CD4-positive, alpha-beta T cell treated with Interleukin-17A for 4 hours (primary cell): ENCODE measurements at regions not wholly inside any gene's neighbourhood (a gene's known extent, or its start where the extent isn't known, plus 50 kb on each side); places are given as distances from the start of the nearest gene placed in this dataset.

Experiments used
- DNase-seq: peaks from one replicate; pipeline ENCODE4 v3.0.0-alpha.2; 2020; ENCODE audit warnings: mixed read lengths

DNA sequence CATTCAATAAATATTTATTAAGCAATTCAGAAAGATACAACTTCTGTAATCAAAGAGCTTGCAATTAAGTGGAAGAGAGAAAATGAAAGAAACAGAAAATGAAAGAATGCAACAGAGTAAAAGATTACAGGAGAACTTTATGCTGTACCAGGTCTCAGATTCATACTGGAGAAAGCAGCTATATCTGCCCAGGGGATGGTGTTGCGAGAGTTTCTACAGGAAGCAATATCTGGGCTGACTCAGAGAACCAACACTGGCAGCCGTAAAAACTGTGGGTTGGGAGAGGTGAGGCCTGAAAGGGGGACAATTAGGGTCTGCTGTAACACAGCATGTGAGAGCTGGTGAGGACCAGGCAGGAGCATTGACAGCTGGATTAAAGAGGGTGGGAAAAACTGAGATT lies 256.7 kb upstream of the TCF21 start:
- DNase-seq: no peak

DNA sequence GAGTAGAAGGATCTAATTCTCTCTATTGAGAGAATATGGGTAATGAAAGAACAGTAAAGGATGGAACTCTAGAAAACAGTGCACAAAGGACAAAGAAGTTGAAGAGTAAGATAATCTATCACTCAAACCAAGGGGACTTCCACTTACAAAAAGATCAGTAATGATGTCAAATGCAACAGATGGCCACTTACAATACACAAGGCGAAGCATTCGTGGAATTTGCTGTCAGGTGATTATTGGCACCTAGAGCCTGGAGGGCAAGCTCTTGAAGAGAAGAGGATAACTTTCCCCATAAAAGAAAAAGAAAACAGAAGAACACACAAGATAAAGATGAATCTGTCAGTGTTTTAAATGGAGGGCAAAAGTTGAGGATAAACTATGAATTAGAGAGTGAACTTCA lies 256.0 kb upstream of the TCF21 start:
- DNase-seq: no peak

DNA sequence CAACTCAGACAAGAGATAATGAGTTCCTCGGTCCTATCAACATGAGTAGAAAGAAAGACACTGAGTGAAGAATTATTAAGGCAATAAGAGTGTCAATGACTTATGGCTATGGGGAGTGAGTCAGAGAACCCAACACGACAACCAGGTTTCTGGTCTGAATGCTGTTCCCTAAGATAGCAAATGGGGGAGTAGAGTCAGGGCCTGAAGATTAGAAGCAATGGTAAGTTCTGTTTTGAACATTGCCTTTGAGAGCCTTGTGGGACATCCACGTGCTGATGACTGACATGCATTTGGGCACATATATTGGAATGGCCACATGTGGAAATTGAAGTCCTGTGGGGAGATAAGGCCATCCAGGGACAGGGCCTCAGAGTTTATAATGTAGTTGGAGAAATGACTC lies 254.4 kb upstream of the TCF21 start:
- no peak for DNase-seq

DNA sequence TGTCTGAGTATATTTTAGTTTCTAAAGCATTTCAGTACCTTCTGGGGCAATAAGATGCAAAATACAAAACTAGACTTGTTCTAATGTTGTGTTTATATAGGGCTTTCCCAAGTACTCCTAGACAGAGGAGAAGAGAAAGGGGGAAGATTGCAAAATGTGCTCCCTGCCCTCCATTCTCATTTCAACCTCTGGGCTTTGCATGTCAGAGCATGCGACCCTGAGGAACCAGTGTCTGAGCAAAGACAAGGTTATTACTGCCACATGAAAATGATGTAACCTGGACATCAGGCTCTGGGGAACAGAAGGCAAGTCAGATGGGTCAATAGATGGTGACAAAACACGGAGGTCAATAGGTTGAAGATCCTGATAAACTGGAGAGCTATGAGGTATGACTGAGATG lies 253.5 kb upstream of the TCF21 start:
- no peak for DNase-seq

DNA sequence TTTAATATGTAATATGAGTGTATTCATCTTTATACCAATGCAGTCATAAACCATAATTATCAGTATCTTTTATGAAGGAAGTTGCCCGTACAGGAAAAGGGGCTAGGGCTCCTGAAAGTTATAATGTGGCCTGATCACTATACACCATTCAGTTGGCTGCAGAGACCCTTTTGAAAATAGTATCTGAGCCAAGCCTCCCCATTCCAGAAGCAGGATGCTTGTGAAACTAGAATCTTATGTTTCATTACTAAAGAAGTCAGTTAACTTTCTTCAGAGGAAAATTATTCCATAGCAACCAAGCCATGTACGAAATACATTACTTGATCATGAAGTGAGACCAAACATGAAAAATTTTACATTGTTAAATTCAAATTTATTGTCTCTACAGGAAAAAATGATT lies 251.5 kb upstream of the TCF21 start:
- no peak for DNase-seq

DNA sequence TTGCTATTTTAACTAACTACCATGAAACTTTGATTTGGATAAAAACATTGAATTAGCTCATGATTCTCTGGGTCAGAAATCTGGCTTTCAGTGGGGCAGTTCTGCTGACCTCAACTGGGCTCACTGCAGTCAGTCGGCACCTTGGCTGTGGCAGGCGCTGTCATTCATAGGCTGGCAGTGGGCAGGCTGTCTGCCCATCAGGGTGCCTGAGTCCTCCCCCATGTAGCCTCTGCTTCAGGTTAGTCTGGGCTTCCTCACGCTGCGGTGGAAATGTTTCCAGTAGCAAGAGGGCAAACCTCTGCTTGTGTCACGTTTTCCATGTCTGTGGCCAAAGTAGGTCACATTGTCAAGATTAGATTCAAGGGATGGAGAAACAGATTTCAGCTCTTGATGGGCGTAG lies 251.0 kb upstream of the TCF21 start:
- no peak for DNase-seq

DNA sequence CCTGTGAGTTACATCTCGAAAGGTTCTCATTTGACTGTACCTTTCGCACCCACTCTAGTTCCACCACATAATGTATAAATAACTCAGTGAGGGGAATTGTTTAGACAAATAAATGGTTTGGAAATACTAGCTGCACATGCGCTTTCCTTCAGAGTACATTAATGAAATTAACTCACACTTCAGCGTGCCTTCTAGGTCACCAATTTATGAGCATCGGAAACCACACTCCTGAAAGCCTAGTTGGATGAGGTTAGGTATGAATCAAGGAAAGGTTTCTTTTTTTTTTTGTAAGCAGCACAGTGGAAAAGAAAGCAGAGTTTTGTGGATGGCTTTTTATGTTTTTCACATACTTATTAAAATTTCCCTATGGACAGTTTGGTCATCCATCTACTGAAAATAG lies 247.8 kb upstream of the TCF21 start:
- no peak for DNase-seq

DNA sequence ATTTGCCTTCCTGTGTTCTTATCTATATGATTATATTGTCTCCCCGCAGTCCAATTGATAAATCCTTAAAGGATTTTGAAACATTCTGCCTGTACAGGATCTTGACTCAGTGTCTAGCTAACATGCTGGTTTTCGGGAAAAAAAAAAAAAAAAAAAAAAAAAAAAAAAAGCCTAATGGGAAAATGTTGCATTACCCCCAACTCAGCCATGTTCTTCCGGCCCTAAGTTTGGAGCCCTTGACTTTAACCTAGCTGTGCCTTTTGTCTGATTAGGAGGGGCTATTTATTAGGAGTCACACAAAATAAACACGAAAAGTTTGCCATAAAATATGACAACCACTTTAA lies 244.4 kb upstream of the TCF21 start:
- no peak for DNase-seq

DNA sequence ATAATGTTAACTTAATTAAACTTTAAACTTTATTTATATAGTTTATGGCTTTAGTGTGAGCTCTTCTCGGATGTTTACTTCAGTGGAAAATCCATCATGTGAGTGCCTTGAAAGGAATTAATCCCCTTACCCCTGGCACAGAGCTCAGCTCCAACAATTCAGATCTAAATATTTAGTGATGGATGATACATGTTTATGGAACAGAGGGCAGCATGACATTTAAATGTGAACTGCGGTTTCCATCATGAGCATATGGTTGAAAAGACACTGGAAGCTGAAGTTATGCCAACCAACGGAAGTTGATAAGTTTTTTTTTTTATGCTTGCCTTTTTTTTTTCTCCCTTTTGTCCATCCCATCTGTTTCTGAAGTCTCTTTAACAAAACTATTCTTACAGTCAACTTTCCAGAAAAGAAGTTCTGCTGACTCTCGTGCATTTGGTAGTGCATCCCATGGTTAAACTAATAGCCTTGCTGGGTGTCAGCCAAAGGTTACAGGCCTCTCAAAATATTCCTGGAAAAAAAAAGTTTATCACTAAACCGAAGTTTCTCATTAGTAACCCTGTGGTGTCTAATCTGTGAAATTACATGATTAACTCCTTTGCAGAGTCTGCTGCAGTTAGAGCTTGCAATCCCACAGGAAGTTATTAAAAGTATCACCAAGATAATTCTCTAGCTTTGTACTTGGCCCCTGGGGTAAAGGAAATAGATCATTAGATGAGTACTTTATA lies 243.9 kb upstream of the TCF21 start:
- no peak for DNase-seq

DNA sequence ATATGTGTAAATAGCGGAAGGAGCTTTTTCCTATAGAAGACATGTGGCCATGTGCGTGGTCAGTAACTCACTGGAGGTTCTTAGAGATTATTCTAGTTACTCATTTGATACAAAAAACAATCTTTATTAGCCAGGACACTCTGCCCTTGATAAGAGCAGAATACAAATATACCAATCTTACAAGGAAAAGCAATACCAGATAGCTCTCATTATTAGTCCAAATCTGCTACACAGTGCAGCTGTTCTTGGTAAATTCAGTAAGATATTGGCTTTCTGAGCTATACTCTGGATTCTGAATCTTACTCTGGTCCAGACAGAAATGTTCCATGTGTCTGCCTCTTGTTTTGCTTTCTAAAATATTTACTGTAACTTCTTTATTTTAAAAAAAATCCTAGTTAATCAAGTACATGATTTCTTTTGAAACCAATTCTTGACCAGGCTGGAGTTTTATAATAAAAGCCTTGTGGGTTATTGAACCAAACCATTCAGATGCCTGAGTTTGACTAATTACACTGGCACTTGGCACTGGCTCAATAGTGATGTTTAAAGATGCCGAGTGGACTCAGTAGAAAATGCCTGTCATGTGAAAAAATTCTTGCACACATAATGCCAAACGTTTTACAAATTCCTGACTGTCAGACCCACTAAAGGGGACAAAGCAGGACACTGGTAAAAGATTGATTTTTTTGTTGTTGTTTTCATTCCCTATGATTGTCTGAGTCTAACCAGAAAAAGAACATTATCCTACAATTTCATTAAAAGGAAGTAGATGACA lies 242.8 kb upstream of the TCF21 start:
- DNase-seq: no peak

DNA sequence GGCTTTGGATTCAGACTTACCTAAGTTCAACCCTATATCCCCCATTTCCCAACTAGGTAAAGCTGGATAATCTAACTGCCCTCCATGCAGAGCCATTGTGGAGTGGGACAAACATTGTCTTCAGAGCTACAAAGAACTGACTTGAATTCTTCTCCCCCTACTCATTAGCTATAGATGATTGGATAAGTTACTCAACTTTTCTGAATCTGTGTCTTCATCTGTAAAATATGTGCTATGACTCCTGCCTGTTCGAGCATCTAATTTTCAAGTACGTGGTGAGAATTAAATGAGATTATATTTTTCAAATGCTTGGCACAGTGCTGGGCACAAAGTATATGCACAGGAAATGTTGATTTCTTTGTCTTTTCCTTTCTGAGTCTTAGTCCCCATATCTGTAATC lies 240.3 kb upstream of the TCF21 start:
- DNase-seq: no peak

DNA sequence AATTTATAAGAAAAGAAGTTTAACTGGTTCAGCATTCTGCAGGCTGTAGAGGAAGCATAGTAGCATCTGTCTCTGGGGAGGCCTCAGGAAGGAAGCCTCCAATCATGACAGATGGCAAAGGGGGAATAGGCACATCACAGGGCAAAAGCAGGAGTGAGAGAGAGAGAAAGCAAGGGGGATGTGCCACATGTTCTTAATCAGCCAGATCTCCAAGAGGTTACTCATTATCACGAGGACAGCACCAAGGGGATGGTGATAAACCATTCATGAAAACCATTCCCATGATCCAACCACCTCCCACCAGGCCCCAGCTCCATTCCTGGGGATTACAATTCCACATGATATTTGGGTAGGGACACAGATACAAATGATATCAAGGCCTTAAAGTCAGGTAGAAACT lies 217.5 kb upstream of the TCF21 start:
- DNase-seq: no peak

DNA sequence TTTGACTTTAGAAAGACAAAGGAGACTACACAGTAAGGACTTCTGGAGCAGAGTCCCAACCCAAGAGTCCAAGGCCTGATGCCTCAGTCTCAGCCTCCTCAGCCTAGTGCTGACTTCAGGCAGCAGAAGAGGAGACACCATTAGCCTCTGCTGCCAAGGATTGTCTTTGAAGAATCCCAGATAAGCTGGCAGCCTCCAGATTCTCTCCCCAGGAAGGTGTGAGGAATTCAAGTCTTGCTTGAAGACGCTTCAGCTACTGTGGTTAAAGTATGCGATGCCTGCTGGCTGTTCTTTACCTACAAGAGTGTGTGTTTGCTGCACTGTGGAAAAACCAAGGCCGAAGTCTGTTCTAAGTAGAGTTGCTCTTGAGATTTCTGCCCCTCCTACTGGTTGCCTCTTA lies 215.9 kb upstream of the TCF21 start:
- no peak for DNase-seq

DNA sequence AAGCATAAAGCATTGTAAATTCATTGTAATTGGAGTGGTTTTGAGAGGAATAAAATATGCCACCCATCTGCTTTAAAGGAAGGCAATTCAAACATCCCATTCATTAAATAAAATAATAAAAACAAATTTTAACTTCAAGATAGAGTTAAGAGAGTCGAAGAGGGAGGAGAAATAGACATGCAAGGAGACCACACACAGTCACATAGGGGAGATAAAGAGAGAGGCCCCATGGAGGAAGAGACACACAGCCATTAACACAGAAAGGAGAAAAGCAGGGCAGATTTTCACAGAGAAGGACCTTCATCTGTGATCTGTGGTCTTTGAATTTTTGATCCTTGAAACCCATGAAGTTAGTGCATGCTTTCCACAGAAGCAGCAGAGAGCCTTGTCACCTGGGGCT lies 214.3 kb upstream of the TCF21 start:
- DNase-seq: no peak

DNA sequence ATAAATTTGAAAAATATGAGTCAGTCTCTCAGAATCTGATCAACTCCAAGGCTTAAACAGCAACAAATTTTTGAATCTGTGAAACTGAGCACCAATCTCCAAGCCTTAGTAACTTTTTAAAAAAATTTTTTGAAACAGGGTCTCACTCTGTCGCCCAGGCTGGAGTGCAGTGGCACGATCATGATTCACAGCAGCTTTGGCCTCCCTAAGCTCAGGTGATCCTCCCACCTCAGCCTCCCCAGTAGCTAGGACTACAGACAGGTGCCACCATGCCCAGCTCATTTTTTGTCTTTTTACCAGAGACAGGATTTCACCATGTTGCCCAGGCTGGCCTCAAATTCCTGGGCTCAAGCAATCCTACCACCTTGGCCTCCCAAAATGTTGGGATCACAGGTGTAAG lies 207.9 kb upstream of the TCF21 start:
- DNase-seq: no peak

DNA sequence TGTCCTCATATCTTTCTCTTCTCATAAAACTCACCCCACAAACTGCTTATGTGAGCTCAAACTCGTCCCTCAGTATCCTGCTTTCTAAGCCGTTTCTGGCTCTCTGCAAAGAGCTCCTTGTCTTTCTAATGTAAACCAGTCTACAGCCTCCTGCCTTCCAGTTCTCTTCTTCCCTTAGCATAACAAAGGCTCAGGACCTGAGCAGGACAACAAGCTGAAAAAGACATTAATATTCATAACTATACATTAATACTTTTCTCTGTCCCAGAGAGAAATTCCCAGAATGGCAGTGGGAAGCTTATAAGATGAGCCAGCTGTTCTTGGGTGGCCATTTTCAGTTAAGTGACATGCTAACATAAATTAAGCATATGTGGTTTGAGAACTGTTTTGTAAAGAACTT lies 207.0 kb upstream of the TCF21 start:
- no peak for DNase-seq

DNA sequence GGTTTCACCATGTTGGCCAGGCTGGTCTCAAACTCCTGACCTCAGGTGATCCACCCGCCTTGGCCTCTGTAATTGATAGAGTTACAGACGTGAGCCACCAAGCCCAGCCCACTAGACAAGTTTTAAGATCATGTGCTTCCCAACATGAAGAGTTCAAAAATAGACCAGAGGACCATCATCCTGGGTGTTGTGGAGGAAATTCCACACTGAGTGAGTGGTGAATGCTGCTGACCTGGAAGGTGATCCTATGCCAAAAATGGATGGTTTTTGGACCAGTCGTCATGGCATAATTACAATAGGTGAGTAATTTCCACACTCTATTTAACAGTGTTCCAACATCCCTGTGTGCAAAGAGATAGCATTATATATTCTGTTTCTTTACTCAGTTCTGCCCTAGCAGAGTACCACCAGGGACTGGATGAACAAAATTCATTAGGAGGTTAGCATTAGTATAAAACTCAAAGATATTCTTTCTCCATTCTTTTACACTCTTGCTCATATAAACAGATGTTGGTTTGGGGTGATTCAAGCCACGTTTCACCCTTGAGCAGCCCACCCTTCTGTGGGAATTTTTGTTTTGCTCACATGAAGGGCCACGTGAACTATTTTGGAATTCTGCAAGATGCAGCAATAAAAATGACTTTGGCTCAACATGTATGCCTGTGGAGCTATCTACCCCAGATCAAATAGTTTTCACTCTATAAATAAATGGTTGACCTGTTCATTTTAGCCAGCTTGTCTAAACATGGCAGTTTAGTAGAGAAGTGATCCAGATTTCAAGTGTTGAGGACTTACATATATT lies 206.2 kb upstream of the TCF21 start:
- no peak for DNase-seq

DNA sequence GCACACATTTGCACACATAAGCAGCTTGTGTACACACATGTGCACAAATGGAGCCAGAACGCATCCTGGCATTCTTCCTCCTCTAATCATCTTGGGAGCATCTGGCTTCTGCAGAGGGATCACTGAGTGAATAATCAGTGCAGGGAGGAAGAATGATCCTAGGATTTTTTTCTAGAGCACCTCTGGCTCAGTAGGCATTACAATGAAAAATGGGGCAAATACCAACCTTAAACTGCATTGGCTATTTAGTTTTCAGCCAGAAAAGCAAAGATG lies 205.7 kb upstream of the TCF21 start:
- DNase-seq: no peak

DNA sequence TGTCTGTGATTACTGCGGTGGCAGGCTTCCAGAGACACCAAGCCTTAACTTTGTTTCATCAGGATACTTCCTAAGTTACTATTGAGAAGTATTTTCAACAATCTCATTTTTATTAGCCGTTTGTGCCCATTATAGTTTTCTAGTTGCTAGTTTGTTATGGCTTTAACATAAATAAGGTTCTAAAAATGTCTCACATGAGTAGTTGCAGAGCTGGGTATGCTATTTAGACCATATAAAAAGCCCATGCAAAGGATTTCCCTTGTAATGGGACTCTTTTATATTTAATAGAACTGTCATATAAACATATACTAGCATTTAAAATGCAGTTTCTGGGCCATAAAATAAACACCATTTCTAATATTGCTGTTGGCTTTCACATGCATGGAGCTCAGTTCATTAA lies 205.3 kb upstream of the TCF21 start:
- no peak for DNase-seq

DNA sequence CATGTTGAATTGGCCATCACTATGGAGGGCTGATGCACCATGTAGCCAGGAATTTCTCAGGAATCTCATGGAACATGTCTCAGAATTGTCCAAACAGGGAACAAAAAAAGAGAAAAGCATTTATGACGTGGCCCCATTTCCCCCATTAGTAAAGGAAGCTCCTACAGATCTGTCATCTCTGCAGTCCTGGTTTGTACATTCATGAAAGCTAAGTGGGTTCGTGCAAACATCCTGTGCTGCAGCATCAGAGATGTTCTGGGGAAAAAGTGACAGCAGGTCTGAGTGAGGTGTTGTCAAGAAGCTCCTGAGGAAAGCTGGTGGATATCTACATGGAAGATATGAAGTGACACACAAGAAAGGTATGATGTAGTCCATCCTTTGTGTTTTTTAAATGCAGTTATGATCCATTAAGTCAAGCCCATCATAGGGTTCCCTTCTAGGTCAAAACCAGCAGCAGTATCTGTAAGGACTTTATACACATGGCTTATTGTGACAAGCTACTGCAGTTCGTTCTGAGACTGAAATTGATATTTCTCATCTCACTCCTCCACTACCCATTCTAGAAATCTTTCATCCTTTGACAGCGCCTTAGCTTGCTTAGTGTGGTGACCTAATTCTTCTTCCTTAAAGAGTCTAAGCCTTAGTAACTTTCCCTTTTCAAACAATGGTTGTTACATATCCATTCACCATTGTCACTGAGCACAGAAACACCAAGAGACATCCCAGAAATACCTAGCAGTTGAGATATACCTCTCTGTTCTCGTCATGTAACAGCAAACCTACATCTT lies 200.0 kb upstream of the TCF21 start:
- DNase-seq: no peak

DNA sequence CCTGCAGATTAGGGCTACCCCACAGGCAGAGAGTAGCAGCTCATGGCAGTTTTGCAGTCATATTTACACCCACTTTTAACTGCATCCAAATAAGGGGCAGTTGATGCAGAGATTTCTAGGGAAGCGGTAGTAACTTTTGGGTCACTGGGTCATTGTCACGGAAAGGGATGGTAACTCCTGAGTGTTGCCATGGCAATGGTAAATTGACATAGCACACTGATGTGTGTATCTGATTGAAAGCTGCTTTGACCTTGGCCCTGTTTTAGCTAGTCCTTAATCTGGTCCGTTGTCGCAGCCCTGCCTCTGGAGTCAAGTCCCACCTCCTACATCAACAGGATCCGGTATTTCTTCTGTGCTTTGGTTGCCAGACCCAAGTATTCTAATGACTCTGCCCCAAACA lies 199.1 kb upstream of the TCF21 start:
- DNase-seq: no peak

DNA sequence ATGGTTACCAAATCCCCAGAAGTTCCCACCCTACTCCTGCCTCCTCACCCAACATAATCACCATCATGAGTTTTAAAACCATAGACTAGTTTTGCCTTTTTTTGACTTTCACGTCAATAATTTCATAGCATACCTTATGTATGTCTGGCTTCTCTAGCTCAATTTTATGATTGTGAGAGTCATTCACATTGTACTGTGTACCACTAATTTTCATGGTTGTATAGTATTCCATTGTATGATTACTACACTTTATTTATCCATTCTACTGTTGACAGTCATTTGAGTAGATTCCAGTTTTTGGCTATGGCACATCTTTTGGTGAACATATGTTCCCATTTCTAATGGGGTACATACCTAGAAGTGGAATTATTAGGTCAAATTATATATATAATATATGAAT lies 195.3 kb upstream of the TCF21 start:
- DNase-seq: no peak

DNA sequence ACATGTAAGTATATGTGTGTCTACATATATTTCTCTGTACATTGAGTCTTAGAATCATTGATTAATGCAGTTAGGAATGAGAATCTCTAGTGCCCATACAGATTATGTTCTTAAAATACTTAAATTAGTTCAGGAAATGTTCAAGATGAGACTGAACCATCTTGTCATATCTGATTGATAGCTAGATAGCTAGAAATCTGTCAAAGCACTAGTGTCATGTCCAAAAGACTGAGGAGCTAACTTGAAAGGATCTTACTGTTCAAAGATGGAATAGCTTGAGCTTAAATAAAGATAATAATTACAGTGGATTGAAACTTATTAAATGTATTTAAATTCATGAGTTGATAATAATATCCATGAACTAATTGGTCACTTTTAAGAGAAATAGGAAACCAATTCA lies 191.7 kb upstream of the TCF21 start:
- DNase-seq: no peak

DNA sequence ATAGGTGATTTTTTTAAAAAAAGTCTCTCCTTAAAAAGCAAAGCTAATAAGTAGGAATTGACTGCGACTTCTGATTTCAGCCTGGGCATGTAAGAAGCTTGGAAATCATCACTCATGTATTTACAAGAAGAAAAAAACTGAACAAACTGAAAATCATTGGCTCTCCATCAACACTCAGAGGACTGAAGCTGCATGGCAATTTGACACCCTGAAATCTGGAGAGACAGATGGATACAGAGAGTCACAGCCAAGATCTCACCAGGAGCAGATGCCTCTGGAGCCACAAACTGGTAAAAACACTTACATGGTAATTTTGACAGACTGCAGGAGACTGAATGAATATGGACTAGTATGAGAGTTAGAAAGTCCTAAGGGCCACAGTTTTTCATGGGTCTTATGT lies 191.2 kb upstream of the TCF21 start:
- DNase-seq: no peak
